ENCODE measurements at regions not wholly inside any gene's neighbourhood (a gene's known extent, or its start where the extent isn't known, plus 50 kb on each side); places are given as distances from the start of the nearest gene placed in this dataset.
A peak's percentile ranks its signal among the peaks of the same experiment; 100 is the strongest.

GRCh38 chr6:19463925-19464324 is 373.2 kb upstream of the ID4 start:
- DNase-seq, result no peak

GRCh38 chr6:19465256-19465655 is 371.9 kb upstream of the ID4 start:
- DNase-seq, result peak; percentile 54

GRCh38 chr6:19465760-19466159 is 371.4 kb upstream of the ID4 start:
- DNase-seq, result peak; percentile 51

GRCh38 chr6:19470333-19470732 is 366.8 kb upstream of the ID4 start:
- no peak for DNase-seq

GRCh38 chr6:19472153-19472552 is 365.0 kb upstream of the ID4 start:
- no peak for DNase-seq

- no peak for DNase-seq
Measured at GRCh38 chr6:19472850-19473249, 364.3 kb upstream of the ID4 start.

GRCh38 chr6:19477563-19477962 is 359.6 kb upstream of the ID4 start:
- no peak for DNase-seq

- DNase-seq, result no peak
Measured at GRCh38 chr6:19478273-19478672, 358.9 kb upstream of the ID4 start.

GRCh38 chr6:19478992-19479391 is 358.2 kb upstream of the ID4 start:
- no peak for DNase-seq

- no peak for DNase-seq
Measured at GRCh38 chr6:19479551-19479950, 357.6 kb upstream of the ID4 start.

GRCh38 chr6:19492636-19493405 is 344.3 kb upstream of the ID4 start:
- peak; percentile 46 for DNase-seq

- DNase-seq, result no peak
Measured at GRCh38 chr6:19501737-19502245, 335.4 kb upstream of the ID4 start.

- DNase-seq, result no peak
Measured at GRCh38 chr6:19502301-19502700, 334.9 kb upstream of the ID4 start.

GRCh38 chr6:19515939-19516338 is 321.2 kb upstream of the ID4 start:
- no peak for DNase-seq

GRCh38 chr6:19519941-19520340 is 317.2 kb upstream of the ID4 start:
- DNase-seq, result no peak

GRCh38 chr6:19524366-19525186 is 312.6 kb upstream of the ID4 start:
- DNase-seq, result no peak

- DNase-seq, result no peak
Measured at GRCh38 chr6:19525673-19526072, 311.5 kb upstream of the ID4 start.

- DNase-seq, result no peak
Measured at GRCh38 chr6:19530188-19530587, 307.0 kb upstream of the ID4 start.

GRCh38 chr6:19535351-19535750 is 301.8 kb upstream of the ID4 start:
- DNase-seq, result no peak

GRCh38 chr6:19536838-19537237 is 300.3 kb upstream of the ID4 start:
- no peak for DNase-seq

GRCh38 chr6:19538096-19538495 is 299.1 kb upstream of the ID4 start:
- DNase-seq, result peak; percentile 68

GRCh38 chr6:19547507-19547906 is 289.7 kb upstream of the ID4 start:
- no peak for DNase-seq

GRCh38 chr6:19549109-19549508 is 288.1 kb upstream of the ID4 start:
- DNase-seq, result no peak

Data from renal pelvis (tissue), 1 donor.